HUES6 (cell line): ENCODE measurements at regions not wholly inside any gene's neighbourhood (a gene's known extent, or its start where the extent isn't known, plus 50 kb on each side); places are given as distances from the start of the nearest gene placed in this dataset.

Source experiments
- H3K27ac ChIP-seq: 2 replicates; pipeline ENCODE4 v1.7.0; 2013; ENCODE audit warnings: low read depth, mild to moderate bottlenecking, low read length, inconsistent platforms
- H3K27me3 ChIP-seq: 2 replicates; pipeline ENCODE4 v1.6.1; 2013; ENCODE audit warnings: low read length; ENCODE audit not compliant: control insufficient read depth, insufficient read depth
- H3K36me3 ChIP-seq: 2 replicates; pipeline ENCODE4 v1.6.1; 2013; ENCODE audit warnings: low read length; ENCODE audit not compliant: control insufficient read depth, insufficient read depth
- H3K4me1 ChIP-seq: 2 replicates; pipeline ENCODE4 v1.6.1; 2013; ENCODE audit warnings: low read length; ENCODE audit not compliant: control insufficient read depth, insufficient read depth
- H3K4me3 ChIP-seq: 2 replicates; pipeline ENCODE4 v1.5.1; 2013; ENCODE audit warnings: low read depth, low read length
- H3K9ac ChIP-seq: one replicate; pipeline ENCODE4 v1.6.1; 2013; ENCODE audit warnings: mild to moderate bottlenecking, low read length
- H3K9me3 ChIP-seq: 2 replicates; pipeline ENCODE4 v1.6.1; 2013; ENCODE audit warnings: low read depth, low read length; ENCODE audit not compliant: control insufficient read depth, insufficient read depth

DNA sequence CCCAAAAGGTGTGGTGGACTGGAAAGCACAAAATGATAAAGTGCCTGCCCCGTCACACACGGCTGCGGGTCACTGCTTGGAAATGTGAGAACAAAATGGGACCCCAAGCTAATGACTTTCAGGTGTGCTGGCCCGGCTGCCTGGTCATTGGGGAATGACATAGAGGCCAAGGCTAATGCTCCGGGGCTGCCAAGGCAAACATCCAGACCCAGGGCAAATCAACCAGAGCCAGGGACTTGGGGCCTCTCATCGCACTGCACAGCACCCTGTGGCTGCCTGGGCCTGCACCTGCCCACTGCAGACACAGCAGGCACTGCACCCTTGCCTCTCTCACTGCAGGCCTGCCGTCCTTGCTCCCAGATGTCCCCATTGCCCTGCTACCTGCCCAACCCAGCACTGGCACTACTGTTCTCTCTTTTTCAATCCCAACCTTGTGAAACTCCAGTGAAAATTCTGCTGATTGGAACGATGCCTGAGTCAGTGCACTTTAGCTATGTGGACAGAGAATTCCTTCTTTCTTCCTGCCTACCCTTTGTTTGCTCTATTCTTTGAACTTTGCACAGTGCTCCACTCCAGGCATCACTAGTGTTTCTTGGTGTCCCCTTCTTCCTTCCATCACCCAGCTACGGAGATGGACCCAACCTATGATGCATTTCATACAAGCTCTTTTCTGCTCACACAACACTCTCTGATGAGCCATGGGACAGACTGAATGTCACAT is 849.5 kb downstream of the MAFB start:
- Histone ChIP-seq H3K9ac (no peak overlapping the region), H3K4me1 (no peaks in the 10 kb centered on the region), H3K27ac (no peak overlapping the region), H3K4me3 (no peak overlapping the region), H3K36me3 (no peaks in the 10 kb centered on the region), H3K27me3 (no peaks in the 10 kb centered on the region), H3K9me3 (no peaks in the 10 kb centered on the region)

DNA sequence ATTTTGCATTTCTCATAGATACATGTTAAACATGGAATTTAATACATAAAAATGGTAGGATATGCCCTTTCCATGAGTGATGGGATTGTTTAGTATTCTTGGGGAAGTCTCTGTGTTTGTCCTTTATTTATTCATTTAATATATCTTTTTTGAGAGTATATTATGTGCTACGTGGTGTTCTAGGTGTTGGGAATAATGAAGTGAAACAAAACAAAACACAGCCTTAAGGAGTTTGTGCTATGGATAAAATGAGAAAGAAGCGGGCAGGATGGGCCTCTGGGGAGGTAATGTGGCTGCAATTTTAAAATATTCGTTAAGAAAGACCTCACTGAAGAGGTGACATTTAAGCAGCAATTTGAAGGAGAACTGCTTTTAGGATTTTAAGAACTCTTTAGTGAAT is 851.5 kb downstream of the MAFB start:
- H3K9ac ChIP-seq = no peak overlapping the region
- H3K9me3 ChIP-seq = no peaks in the 10 kb centered on the region
- H3K4me3 ChIP-seq = no peak overlapping the region
- H3K27ac ChIP-seq = no peak overlapping the region
- H3K27me3 ChIP-seq = no peaks in the 10 kb centered on the region
- no peaks in the 10 kb centered on the region for H3K36me3 ChIP-seq
- H3K4me1 ChIP-seq = no peaks in the 10 kb centered on the region

DNA sequence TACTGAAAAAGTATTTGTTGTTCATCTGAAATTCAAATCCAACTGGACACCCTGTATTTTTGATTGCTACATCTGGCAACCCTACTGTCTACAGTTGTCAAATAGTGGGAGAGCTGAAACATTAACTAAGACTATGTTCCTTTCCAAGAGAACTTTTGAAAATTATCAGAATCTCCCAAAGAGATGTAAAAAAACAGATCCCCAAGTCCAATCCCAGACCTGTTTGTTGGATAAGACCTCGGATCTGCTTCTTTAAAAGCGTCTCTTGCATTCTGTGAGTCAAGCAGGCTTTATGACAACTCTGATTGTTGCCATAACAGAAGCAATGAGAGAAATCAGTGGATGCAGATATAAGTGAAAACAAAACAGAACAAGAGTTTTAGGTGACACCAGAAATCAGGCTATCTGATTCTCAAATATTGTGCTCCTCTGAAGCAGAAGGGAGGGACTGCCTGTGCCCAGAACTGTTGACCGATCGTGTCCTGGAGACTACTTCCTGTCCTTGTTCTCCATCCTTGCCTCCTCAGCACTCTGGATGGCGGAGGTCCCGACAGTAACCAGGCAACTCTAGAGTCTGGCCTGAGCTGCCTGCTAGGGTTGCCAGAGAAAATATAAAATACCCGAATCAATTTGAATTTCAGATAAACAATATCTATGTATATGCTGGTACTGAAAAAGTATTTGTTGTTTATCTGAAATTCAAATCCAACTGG is 853.8 kb downstream of the MAFB start:
- H3K27me3 ChIP-seq = no peaks in the 10 kb centered on the region
- H3K36me3 ChIP-seq = no peaks in the 10 kb centered on the region
- H3K9me3 ChIP-seq = no peaks in the 10 kb centered on the region
- H3K4me1 ChIP-seq = no peaks in the 10 kb centered on the region
- no peak overlapping the region for H3K27ac ChIP-seq
- H3K9ac ChIP-seq = no peak overlapping the region
- H3K4me3 ChIP-seq = no peak overlapping the region

DNA sequence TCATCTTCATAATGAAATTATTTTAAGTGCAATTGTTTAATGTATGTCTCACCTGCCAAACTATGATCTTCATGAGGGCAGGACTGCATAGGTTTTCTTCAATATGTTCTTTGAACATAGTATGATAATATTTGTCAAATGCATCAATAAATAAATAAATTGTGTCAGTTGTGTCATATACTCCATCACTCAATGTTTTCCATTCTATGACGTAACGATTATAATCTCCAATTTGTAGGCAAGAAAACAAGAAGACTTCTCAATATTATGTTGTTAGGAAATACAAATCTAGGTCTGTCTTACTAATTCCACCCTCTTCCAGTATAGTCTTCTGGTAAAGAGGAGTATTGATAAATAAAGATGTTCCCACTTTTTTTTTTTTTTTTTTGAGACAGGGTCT is 858.1 kb downstream of the MAFB start:
- Histone ChIP-seq H3K4me3 (no peak overlapping the region), H3K36me3 (no peaks in the 10 kb centered on the region), H3K9me3 (no peaks in the 10 kb centered on the region), H3K9ac (no peak overlapping the region), H3K27ac (no peak overlapping the region), H3K27me3 (no peaks in the 10 kb centered on the region), H3K4me1 (peaks cover 10% of the 10 kb centered on the region)

DNA sequence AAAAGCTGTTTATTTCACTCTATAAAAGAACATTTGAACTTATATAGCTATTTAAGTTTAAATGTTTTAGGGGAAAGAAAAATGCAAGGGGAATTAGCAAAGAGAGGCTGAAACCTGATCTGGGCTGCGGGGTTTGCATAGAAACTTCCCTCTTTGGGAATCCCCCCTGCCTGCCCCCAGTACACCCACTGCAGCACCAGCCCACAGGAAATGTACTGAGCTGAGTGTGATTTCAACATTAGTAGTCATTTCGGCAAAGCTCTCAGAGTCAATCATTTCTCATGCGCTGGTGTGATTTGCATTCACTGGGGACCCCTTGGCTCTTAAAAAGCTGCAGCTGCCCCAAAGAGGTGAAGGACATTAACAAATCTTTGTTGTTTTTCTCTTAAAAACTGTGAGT is 859.4 kb downstream of the MAFB start:
- no peak overlapping the region for H3K9ac ChIP-seq
- H3K4me3 ChIP-seq = no peak overlapping the region
- no peaks in the 10 kb centered on the region for H3K36me3 ChIP-seq
- no peaks in the 10 kb centered on the region for H3K9me3 ChIP-seq
- H3K4me1 ChIP-seq = peaks cover 10% of the 10 kb centered on the region
- no peak overlapping the region for H3K27ac ChIP-seq
- no peaks in the 10 kb centered on the region for H3K27me3 ChIP-seq

DNA sequence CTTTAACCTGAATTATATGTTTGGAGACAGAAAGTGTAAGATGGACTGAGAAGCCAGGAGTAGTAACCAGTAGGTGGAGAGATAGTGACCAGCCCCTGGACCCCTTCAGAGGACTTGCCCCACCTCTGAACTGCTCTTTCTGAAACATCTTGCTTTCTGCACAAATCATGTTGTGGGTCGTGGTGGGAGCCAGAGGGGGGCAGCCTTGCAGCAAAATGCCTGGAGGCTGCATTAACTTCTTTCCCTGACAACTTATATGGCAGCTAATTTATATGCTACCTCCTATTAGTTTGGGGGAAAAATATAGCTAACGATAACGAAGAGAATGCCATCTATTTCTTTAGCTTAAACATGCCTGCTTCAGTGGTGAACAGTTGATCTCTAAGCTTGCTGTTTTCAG is 859.8 kb downstream of the MAFB start:
- no peak overlapping the region for H3K9ac ChIP-seq
- H3K4me1 ChIP-seq = peaks cover 10% of the 10 kb centered on the region
- H3K27ac ChIP-seq = no peak overlapping the region
- no peak overlapping the region for H3K4me3 ChIP-seq
- H3K36me3 ChIP-seq = no peaks in the 10 kb centered on the region
- H3K9me3 ChIP-seq = no peaks in the 10 kb centered on the region
- no peaks in the 10 kb centered on the region for H3K27me3 ChIP-seq

DNA sequence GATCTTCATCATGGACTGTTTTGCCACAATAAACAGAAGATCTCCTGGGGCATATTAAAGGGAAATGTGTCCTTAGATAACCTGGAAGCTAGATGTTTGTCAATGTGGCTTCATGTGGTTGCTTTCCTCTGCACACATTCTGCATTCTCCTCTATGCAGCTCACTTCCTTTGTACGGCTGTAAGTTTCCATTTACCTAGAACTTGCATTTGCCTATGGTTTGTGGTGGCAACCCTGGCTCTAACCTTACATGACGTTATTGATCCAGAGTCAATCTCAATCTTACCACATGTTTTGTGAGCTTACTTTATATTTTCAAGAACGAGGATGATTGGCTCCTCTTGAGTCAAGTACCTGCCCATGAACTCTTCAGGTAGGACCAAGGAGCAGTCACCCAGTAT is 863.1 kb downstream of the MAFB start:
- Histone ChIP-seq H3K4me3 (no peak overlapping the region), H3K27ac (no peak overlapping the region), H3K27me3 (no peaks in the 10 kb centered on the region), H3K9me3 (no peaks in the 10 kb centered on the region), H3K36me3 (no peaks in the 10 kb centered on the region), H3K4me1 (peaks cover 10% of the 10 kb centered on the region), H3K9ac (no peak overlapping the region)

DNA sequence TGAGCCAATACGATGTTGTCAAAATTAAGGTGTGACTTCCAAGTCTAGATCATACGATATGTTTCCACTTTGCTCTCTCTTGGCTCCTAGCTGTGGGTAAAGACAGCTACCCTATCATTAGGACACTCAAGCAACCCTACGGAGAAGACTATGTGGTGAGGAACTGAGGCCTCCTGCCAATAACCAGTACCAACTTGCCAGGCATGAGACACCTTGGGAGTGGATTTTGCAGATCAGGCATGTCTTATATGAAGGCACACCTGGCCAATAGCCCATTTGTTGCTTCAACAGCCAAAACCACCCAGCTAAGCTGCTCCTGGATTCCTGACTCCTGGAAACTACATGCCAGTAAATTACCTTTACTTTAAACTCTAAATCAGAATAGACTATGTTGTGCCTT is 863.4 kb downstream of the DHX35 start:
- Histone ChIP-seq H3K27me3 (no peaks in the 10 kb centered on the region), H3K27ac (no peak overlapping the region), H3K36me3 (no peaks in the 10 kb centered on the region), H3K4me1 (peaks cover 10% of the 10 kb centered on the region), H3K9ac (no peak overlapping the region), H3K4me3 (no peak overlapping the region), H3K9me3 (no peaks in the 10 kb centered on the region)

DNA sequence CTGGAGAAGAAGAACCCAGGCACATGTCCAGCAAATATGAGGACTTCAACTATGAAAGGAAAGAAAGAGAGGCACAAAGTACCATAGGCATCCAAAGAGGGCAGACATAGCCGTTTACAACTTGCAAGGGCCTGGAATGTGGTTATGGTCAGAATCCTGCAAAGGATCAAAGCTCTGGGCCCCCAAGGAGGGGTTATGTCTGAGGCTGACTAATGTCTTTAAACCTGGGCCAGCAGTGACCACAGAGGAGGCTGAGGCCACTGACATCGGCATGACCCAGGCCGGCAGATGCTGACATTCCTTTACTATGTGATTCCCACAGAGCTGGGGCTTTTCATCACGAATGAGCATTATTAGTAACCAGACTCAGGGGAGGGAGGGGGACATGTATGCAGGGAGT is 861.1 kb downstream of the DHX35 start:
- Histone ChIP-seq H3K9ac (no peak overlapping the region), H3K9me3 (no peaks in the 10 kb centered on the region), H3K27ac (no peak overlapping the region), H3K4me3 (no peak overlapping the region), H3K27me3 (no peaks in the 10 kb centered on the region), H3K36me3 (no peaks in the 10 kb centered on the region), H3K4me1 (no peaks in the 10 kb centered on the region)

DNA sequence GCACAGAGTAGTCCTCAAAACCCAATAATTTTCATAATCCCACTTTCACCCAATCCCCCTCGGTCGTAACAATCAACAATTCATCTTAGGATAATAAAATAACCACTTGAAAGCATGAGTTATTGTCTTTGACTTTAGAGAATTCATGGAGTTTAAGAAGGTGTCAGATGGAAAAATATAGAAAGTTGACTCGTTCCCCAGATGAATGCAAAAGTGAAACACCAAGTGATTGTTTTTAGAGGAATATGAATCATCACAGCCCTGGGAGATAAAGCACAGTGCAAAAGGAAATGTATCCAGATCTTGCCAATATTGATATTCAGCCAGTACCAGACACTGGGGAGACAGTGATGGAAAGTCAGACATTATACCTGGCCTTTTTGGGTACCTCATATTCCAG is 860.5 kb downstream of the DHX35 start:
- Histone ChIP-seq H3K27ac (no peak overlapping the region), H3K36me3 (no peaks in the 10 kb centered on the region), H3K9me3 (peaks cover 2% of the 10 kb centered on the region; the same call in 1 of the 2 replicates), H3K9ac (no peak overlapping the region), H3K27me3 (no peaks in the 10 kb centered on the region), H3K4me3 (no peak overlapping the region), H3K4me1 (no peaks in the 10 kb centered on the region)

DNA sequence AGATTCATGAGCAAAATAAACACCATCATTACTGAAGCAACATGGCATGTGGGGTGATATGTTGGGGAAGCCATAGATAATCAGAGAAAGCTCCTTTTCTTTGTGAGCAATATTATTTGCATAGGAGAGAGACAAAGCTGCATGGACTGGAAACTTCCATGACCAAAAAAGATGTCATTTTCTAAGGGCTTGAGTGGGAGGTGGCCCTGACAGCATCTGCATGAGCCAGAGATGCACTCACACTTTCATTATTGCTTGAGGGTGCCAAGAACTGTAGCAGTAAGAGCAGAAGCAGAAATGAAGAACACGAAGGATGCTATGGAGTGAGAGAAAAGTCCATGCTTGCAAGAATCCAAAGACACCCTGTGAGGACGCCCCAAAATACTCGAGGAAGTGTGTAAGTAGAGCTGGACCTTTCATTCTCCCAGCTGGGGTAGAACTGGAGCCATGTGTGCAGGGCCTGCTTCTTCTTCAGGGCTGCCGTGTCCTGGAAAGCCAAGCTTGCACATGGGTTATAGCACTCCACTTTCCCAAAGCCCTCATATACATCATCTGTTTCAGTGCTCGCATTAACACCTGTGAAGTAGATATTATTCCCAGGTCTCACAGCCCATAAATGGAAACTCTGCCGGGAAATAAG is 851.2 kb downstream of the DHX35 start:
- Histone ChIP-seq H3K9ac (no peak overlapping the region), H3K4me1 (no peaks in the 10 kb centered on the region; the same call in 1 of the 2 replicates), H3K36me3 (no peaks in the 10 kb centered on the region), H3K4me3 (no peak overlapping the region), H3K9me3 (peaks cover 2% of the 10 kb centered on the region; the same call in 1 of the 2 replicates), H3K27me3 (no peaks in the 10 kb centered on the region), H3K27ac (no peak overlapping the region)
